ENCODE measurements at regions not wholly inside any gene's neighbourhood (a gene's known extent, or its start where the extent isn't known, plus 50 kb on each side); places are given as distances from the start of the nearest gene placed in this dataset.

GRCh38 chr1:193558491-193559028, 372.1 kb upstream of the B3GALT2 start:
- TF ChIP-seq CTCF (IDR thresholded peaks at IDR 0.05; ENCODE audit: low read depth, low read length, poor library complexity, severe bottlenecking) (no peak), EZH2phosphoT487 (IDR thresholded peaks at IDR 0.05; ENCODE audit: borderline replicate concordance, low read length) (no peak)
